Keratinocyte (primary cell): ENCODE measurements at regions not wholly inside any gene's neighbourhood (a gene's known extent, or its start where the extent isn't known, plus 50 kb on each side); places are given as distances from the start of the nearest gene placed in this dataset.

Experiments used
- DNase-seq: peaks from one replicate; pipeline ENCODE4 v3.0.0-alpha.2; 2011; ENCODE audit warnings: low read depth, missing footprints, low spot score
- FAIRE-seq: peaks from 2 replicates; lab custom pipeline; 2011; peaks lifted over from hg19 to GRCh38; lab: Jason Lieb, UNC
- H2AFZ ChIP-seq: 2 replicates; pipeline ENCODE4 v1.6.0; 2012; ENCODE audit warnings: low read length, control low read depth, inconsistent platforms; ENCODE audit not compliant: control insufficient read depth
- H3K27ac ChIP-seq: 2 replicates; pipeline ENCODE4 v1.5.1; 2011; ENCODE audit warnings: low read length; ENCODE audit not compliant: control insufficient read depth, insufficient read depth
- H3K27me3 ChIP-seq: 3 replicates; pipeline ENCODE4 v1.6.0; 2011; ENCODE audit warnings: low read length; ENCODE audit not compliant: control insufficient read depth, insufficient read depth; ENCODE audit errors: extremely low read depth
- H3K36me3 ChIP-seq, 2 experiments: 2 replicates in 1 of 2; 3 replicates in 1 of 2; pipeline ENCODE4 v1.5.1; 2011; ENCODE audit warnings: low read length in 2 of 2, mild to moderate bottlenecking in 1 of 2; ENCODE audit not compliant: control insufficient read depth in 2 of 2, insufficient read depth in 2 of 2; ENCODE audit errors: extremely low read depth in 1 of 2
- H3K4me1 ChIP-seq: 3 replicates; pipeline ENCODE4 v1.5.1; 2011; ENCODE audit warnings: low read length; ENCODE audit not compliant: control insufficient read depth, insufficient read depth; ENCODE audit errors: extremely low read depth
- H3K4me2 ChIP-seq: 3 replicates; pipeline ENCODE4 v1.6.0; 2011; ENCODE audit warnings: low read depth, low read length; ENCODE audit not compliant: control insufficient read depth, insufficient read depth; ENCODE audit errors: extremely low read depth
- H3K4me3 ChIP-seq, 3 experiments: fragments of 200-600 bp in 1 of 3; sonication (generic) in 1 of 3; 2 replicates in 2 of 3; 3 replicates in 1 of 3; pipeline ENCODE4 v1.5.1; 2011 to 2016; ENCODE audit warnings: low read length in 3 of 3, mild to moderate bottlenecking in 3 of 3, control low read depth in 2 of 3, inconsistent platforms in 1 of 3, low read depth in 1 of 3, mixed read lengths in 1 of 3, mixed run types in 1 of 3, moderate library complexity in 1 of 3; ENCODE audit not compliant: control insufficient read depth in 2 of 3, insufficient read depth in 2 of 3; ENCODE audit errors: extremely low read depth in 1 of 3
- H3K79me2 ChIP-seq: 2 replicates; pipeline ENCODE4 v1.6.0; 2012; ENCODE audit warnings: low read length; ENCODE audit not compliant: control insufficient read depth, insufficient read depth
- H3K9ac ChIP-seq: 3 replicates; pipeline ENCODE4 v1.6.0; 2011; ENCODE audit warnings: low read length; ENCODE audit not compliant: control insufficient read depth, insufficient read depth; ENCODE audit errors: extremely low read depth
- H3K9me1 ChIP-seq: 3 replicates; pipeline ENCODE4 v1.6.0; 2011; ENCODE audit warnings: low read length; ENCODE audit not compliant: control insufficient read depth, insufficient read depth; ENCODE audit errors: extremely low read depth
- H3K9me3 ChIP-seq: 2 replicates; pipeline ENCODE4 v1.5.1; 2012; ENCODE audit warnings: low read depth, low read length; ENCODE audit not compliant: control insufficient read depth
- H4K20me1 ChIP-seq: 3 replicates; pipeline ENCODE4 v1.6.0; 2011; ENCODE audit warnings: low read length; ENCODE audit not compliant: control insufficient read depth, insufficient read depth; ENCODE audit errors: extremely low read depth
- EZH2 ChIP-seq: IDR thresholded peaks from one replicate; pipeline ENCODE4 v1.6.1; 2012; ENCODE audit warnings: inconsistent platforms, mild to moderate bottlenecking, low read length, moderate library complexity
- dilution Hi-C: fragments of 300-500 bp; cut with MboI; formaldehyde crosslinking; loops from one replicate; pipeline ENCODE4 v1.7.0; 2020; ENCODE audit warnings: low sequenced_read_pairs; ENCODE audit not compliant: extremely low pct_ligation_motif_present
- TF ChIP-seq, protein P1 (sequence below), 3 experiments: IDR thresholded peaks in 1 of 3; conservative IDR thresholded peaks in 1 of 3; optimal IDR thresholded peaks in 1 of 3; 2 replicates in 2 of 3; 3 replicates in 1 of 3; pipeline versions ENCODE3 to v1.5.1; 2011; ENCODE audit warnings: low read length in 3 of 3, mild to moderate bottlenecking in 3 of 3, moderate library complexity in 2 of 3, control low read depth in 1 of 3, inconsistent platforms in 1 of 3; ENCODE audit not compliant: insufficient read depth in 2 of 3; ENCODE audit errors: extremely low read depth in 1 of 3

DNA sequence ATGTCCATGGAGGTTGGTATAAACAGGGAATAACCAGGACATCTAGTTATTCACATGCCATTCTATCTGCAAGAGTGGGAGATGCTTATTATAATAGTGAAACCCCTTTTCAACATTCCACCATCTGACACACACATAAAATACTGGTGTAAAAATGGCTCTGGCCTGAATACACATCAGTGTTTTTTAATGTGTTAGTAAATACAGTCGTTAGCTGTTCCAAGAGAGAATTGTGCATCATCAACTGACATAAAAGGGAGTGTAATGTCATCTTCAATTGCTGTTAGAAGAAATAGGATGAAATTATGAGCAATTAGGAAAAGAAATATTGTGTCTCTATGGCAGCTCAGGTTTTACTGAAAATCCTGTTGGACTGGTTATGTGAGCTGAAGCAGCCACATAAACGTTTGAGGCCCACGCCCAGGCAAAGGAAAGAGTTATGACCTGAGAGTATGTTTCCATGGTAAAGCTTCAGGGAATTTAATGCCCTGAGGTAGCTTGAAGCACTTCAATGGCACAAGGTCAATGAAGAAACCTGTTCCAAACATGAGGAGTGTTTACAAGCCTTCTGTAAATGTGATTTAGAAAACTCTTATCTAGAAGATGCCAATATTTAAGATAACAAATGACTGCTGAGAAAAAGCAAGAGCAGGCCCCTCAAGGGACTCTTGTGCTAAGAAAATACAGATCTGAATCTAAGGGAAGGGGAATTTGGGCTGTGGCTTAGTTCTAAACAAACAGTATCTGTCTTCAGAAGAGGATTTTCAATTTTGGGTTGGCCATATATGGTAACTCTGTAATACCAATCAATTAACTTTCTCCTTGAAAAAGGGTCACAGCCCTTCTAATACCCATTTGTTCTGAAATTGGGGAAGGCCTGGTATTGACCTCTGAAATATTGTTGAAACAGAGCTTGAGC lies 384.3 kb downstream of the SEC16B start:
- peak; percentile 88 for FAIRE-seq
- H3K4me3 ChIP-seq, result peak overlapping the region in 2 of 3 experiments; percentile 26 to 29
- H3K27me3 ChIP-seq, result no peaks in the 10 kb centered on the region
- peaks cover 26% of the 10 kb centered on the region for H3K4me1 ChIP-seq
- H3K79me2 ChIP-seq, result no peaks in the 10 kb centered on the region
- DNase-seq, result peak; percentile 79
- H2AFZ ChIP-seq, result no peak overlapping the region
- no peaks in the 10 kb centered on the region for H4K20me1 ChIP-seq
- TF ChIP-seq, protein P1, sequence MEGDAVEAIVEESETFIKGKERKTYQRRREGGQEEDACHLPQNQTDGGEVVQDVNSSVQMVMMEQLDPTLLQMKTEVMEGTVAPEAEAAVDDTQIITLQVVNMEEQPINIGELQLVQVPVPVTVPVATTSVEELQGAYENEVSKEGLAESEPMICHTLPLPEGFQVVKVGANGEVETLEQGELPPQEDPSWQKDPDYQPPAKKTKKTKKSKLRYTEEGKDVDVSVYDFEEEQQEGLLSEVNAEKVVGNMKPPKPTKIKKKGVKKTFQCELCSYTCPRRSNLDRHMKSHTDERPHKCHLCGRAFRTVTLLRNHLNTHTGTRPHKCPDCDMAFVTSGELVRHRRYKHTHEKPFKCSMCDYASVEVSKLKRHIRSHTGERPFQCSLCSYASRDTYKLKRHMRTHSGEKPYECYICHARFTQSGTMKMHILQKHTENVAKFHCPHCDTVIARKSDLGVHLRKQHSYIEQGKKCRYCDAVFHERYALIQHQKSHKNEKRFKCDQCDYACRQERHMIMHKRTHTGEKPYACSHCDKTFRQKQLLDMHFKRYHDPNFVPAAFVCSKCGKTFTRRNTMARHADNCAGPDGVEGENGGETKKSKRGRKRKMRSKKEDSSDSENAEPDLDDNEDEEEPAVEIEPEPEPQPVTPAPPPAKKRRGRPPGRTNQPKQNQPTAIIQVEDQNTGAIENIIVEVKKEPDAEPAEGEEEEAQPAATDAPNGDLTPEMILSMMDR (optimal IDR thresholded peaks at IDR 0.05 in 1 of 3, IDR thresholded peaks at IDR 0.05 in 1 of 3, conservative IDR thresholded peaks at IDR 0.05 in 1 of 3; ENCODE audit: extremely low read depth in 1 of 3, insufficient read depth in 2 of 3, low read length in 3 of 3), result no peak
- no peak for TF ChIP-seq EZH2
- peak overlapping the region; percentile 70 for H3K4me2 ChIP-seq
- no peaks in the 10 kb centered on the region for H3K36me3 ChIP-seq
- H3K27ac ChIP-seq, result peak overlapping the region; percentile 92
- H3K9ac ChIP-seq, result peak overlapping the region; percentile 56
- no peaks in the 10 kb centered on the region for H3K9me1 ChIP-seq
- dilution Hi-C loops, result no loop called here
- H3K9me3 ChIP-seq, result no peaks in the 10 kb centered on the region

DNA sequence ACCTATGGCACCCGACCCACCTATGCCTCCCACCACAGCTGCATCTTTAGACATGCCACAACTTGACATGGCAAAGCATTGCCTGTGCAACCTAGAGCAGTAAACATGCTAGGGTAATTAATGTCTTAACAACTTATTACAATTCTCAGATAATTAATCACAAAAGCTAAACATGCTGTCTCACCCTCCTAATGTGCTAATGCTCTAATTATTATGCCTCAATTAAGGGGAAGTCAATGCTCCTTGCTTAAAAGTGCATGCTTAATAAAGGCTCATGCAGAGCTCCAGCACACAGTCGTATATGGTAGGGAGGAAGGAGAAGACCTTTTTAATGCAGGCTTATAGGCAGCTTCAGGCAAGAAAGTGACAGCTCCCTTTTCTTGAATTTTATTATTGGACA lies 396.0 kb downstream of the SEC16B start:
- H3K9me3 ChIP-seq, result no peaks in the 10 kb centered on the region
- no peak overlapping the region for H2AFZ ChIP-seq
- no peaks in the 10 kb centered on the region for H3K79me2 ChIP-seq
- FAIRE-seq (no peak), DNase-seq (no peak)
- no peaks in the 10 kb centered on the region for H3K27me3 ChIP-seq
- no peaks in the 10 kb centered on the region for H3K36me3 ChIP-seq
- peaks cover 6% of the 10 kb centered on the region for H3K4me1 ChIP-seq
- TF ChIP-seq, protein P1 (optimal IDR thresholded peaks at IDR 0.05 in 1 of 3, IDR thresholded peaks at IDR 0.05 in 1 of 3, conservative IDR thresholded peaks at IDR 0.05 in 1 of 3; ENCODE audit: extremely low read depth in 1 of 3, insufficient read depth in 2 of 3, low read length in 3 of 3), result no peak
- TF ChIP-seq EZH2, result no peak
- H3K27ac ChIP-seq, result no peak overlapping the region
- dilution Hi-C loops, result no loop called here
- no peaks in the 10 kb centered on the region for H3K9me1 ChIP-seq
- H3K4me2 ChIP-seq, result no peak overlapping the region
- no peak overlapping the region for H3K9ac ChIP-seq
- no peak overlapping the region for H3K4me3 ChIP-seq
- H4K20me1 ChIP-seq, result no peaks in the 10 kb centered on the region
